LNCaP clone FGC (cell line): ENCODE measurements at regions not wholly inside any gene's neighbourhood (a gene's known extent, or its start where the extent isn't known, plus 50 kb on each side); places are given as distances from the start of the nearest gene placed in this dataset.

Experiments used
- DNase-seq: peaks from one replicate; pipeline ENCODE4 v3.0.0-alpha.2; 2011; ENCODE audit warnings: low read depth
- H3K4me3 ChIP-seq: 2 replicates; pipeline ENCODE4 v1.5.1; 2011; ENCODE audit warnings: mild to moderate bottlenecking, low read depth, low read length, control low read depth
- CTCF ChIP-seq: IDR thresholded peaks from 2 replicates; pipeline ENCODE4 v1.5.1; 2012; ENCODE audit warnings: mild to moderate bottlenecking; ENCODE audit not compliant: control insufficient read depth, insufficient read depth; ENCODE audit errors: extremely low read depth

- no peak for DNase-seq
- no peak overlapping the region for H3K4me3 ChIP-seq
- TF ChIP-seq CTCF: no peak
Observed at GRCh38 chr5:53249529-53250200, 140.1 kb upstream of the MOCS2 start.

DNA sequence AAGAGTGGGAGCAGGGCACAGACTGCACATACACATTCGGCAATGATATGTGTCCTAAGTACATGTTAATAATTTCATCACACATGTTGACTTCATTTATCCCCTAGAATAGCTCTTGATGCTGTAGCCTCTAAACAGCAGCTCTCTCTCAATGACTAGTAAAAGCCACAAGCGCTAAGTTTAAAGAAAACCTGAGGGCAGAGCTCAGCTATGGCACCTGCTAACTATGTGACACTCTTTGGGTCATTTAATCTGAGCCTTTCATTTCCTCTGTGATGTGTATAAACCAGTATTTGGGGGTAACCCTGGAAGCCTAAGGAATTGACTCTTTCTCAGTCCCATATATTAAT, 140.6 kb upstream of the MOCS2 start:
- no peak for DNase-seq
- TF ChIP-seq CTCF: no peak
- H3K4me3 ChIP-seq: no peak overlapping the region

DNA sequence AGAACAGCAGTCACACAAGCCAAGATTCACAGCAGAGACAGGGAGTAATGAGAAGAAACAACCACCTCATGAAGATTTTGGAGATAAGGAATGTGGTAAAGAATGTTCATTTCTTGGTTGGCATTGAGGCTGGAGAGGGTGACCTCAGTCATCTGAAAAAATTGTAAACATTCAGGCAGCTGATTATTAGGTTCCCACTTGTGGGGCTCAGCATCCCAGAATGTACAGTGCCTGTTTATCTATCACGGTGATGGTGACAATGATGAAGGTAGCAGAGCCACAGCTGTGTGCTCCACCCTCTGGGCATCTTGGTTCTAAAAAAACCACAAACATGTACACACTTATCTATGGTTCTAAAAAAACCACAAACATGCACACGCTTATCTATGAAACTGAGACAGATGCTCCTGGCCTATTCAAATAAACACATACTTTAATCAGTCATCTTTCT, 143.9 kb upstream of the MOCS2 start:
- no peak overlapping the region for H3K4me3 ChIP-seq
- DNase-seq: no peak
- TF ChIP-seq CTCF: no peak

DNA sequence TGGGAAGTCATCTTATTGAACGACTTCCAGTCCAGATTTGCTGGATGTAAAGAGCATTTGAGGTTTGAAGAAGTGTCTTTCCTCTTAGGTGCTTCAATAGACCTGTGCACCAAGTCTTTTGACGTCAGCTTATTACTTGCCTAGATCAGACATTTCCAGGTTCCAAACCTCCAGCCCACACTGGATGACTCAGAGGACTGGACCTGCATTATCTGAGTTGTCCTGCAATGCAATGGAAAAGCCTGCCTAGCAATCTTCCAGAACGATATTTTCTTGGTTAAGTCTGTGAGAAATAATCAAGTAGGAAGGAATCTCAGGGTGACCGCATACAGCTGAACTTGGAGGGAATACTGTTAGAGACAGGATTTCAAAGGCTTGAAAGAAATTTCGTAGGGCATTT, 147.2 kb upstream of the MOCS2 start:
- DNase-seq: no peak
- H3K4me3 ChIP-seq: no peak overlapping the region
- TF ChIP-seq CTCF: no peak

- H3K4me3 ChIP-seq: no peak overlapping the region
- no peak for DNase-seq
- no peak for TF ChIP-seq CTCF
Observed at GRCh38 chr5:53257806-53258373, 148.3 kb upstream of the MOCS2 start.

- DNase-seq: no peak
- TF ChIP-seq CTCF: no peak
- no peak overlapping the region for H3K4me3 ChIP-seq
Observed at GRCh38 chr5:53259176-53259575, 149.6 kb upstream of the MOCS2 start.

GRCh38 chr5:53260446-53260845, 150.9 kb upstream of the MOCS2 start:
- no peak overlapping the region for H3K4me3 ChIP-seq
- no peak for DNase-seq
- TF ChIP-seq CTCF: no peak
